ENCODE measurements at regions not wholly inside any gene's neighbourhood (a gene's known extent, or its start where the extent isn't known, plus 50 kb on each side); places are given as distances from the start of the nearest gene placed in this dataset.

GRCh38 chr1:214933375-214933774, 149.2 kb upstream of the KCNK2 start:
- DNase-seq (ENCODE audit: low spot score) = no peak

- DNase-seq (ENCODE audit: low spot score) = no peak
These were observed 148.5 kb upstream of the KCNK2 start for GRCh38 chr1:214934045-214934444.

GRCh38 chr1:214935258-214935657, 147.3 kb upstream of the KCNK2 start:
- no peak for DNase-seq (ENCODE audit: low spot score)

GRCh38 chr1:214939180-214939579, 143.4 kb upstream of the KCNK2 start:
- no peak for DNase-seq (ENCODE audit: low spot score)

- no peak for DNase-seq (ENCODE audit: low spot score)
These were observed 141.5 kb upstream of the KCNK2 start for GRCh38 chr1:214941061-214941460.

- DNase-seq (ENCODE audit: low spot score) = no peak
These were observed 139.5 kb upstream of the KCNK2 start for GRCh38 chr1:214943054-214943453.

- DNase-seq (ENCODE audit: low spot score) = no peak
These were observed 135.9 kb upstream of the KCNK2 start for GRCh38 chr1:214946615-214947014.

- no peak for DNase-seq (ENCODE audit: low spot score)
These were observed 129.9 kb upstream of the KCNK2 start for GRCh38 chr1:214952648-214953047.

GRCh38 chr1:214953901-214954616, 128.5 kb upstream of the KCNK2 start:
- DNase-seq (ENCODE audit: low spot score) = no peak

- no peak for DNase-seq (ENCODE audit: low spot score)
These were observed 128.0 kb upstream of the KCNK2 start for GRCh38 chr1:214954617-214954949.

GRCh38 chr1:214957330-214958137, 125.0 kb upstream of the KCNK2 start:
- DNase-seq (ENCODE audit: low spot score) = peak; percentile 38

- no peak for DNase-seq (ENCODE audit: low spot score)
These were observed 124.1 kb upstream of the KCNK2 start for GRCh38 chr1:214958486-214958885.

- no peak for DNase-seq (ENCODE audit: low spot score)
These were observed 116.2 kb upstream of the KCNK2 start for GRCh38 chr1:214966346-214966745.

GRCh38 chr1:214967865-214968575, 114.5 kb upstream of the KCNK2 start:
- no peak for DNase-seq (ENCODE audit: low spot score)

GRCh38 chr1:214970016-214970415, 112.5 kb upstream of the KCNK2 start:
- no peak for DNase-seq (ENCODE audit: low spot score)

- no peak for DNase-seq (ENCODE audit: low spot score)
These were observed 111.5 kb upstream of the KCNK2 start for GRCh38 chr1:214971071-214971470.

- DNase-seq (ENCODE audit: low spot score) = no peak
These were observed 108.5 kb upstream of the KCNK2 start for GRCh38 chr1:214974002-214974401.

GRCh38 chr1:214976665-214977064, 105.9 kb upstream of the KCNK2 start:
- no peak for DNase-seq (ENCODE audit: low spot score)

- DNase-seq (ENCODE audit: low spot score) = no peak
These were observed 105.4 kb upstream of the KCNK2 start for GRCh38 chr1:214977110-214977509.

- no peak for DNase-seq (ENCODE audit: low spot score)
These were observed 104.7 kb upstream of the KCNK2 start for GRCh38 chr1:214977700-214978374.

GRCh38 chr1:214979191-214979590, 103.3 kb upstream of the KCNK2 start:
- DNase-seq (ENCODE audit: low spot score) = no peak

- DNase-seq (ENCODE audit: low spot score) = no peak
These were observed 101.6 kb upstream of the KCNK2 start for GRCh38 chr1:214980921-214981320.
